ENCODE measurements at regions not wholly inside any gene's neighbourhood (a gene's known extent, or its start where the extent isn't known, plus 50 kb on each side); places are given as distances from the start of the nearest gene placed in this dataset.
"Not testable (repeated sequence)": the region's sequence is repeated elsewhere in the genome, so short reads cannot be mapped to it uniquely, and the experiment has no call there.

GRCh38 chr1:70751676-70752287 is 295.8 kb downstream of the PTGER3 start:
- DNase-seq (ENCODE audit: low spot score), result not testable (repeated sequence)

GRCh38 chr1:70754701-70755100 is 292.9 kb downstream of the PTGER3 start:
- no peak for DNase-seq (ENCODE audit: low spot score)

- DNase-seq (ENCODE audit: low spot score), result no peak
Observed at GRCh38 chr1:70760154-70760553, 287.5 kb downstream of the PTGER3 start.

- DNase-seq (ENCODE audit: low spot score), result no peak
Observed at GRCh38 chr1:70762386-70762785, 285.2 kb downstream of the PTGER3 start.

- DNase-seq (ENCODE audit: low spot score), result no peak
Observed at GRCh38 chr1:70764747-70765146, 282.9 kb downstream of the PTGER3 start.

- no peak for DNase-seq (ENCODE audit: low spot score)
Observed at GRCh38 chr1:70767377-70767776, 280.2 kb downstream of the PTGER3 start.

GRCh38 chr1:70768216-70768615 is 279.4 kb downstream of the PTGER3 start:
- no peak for DNase-seq (ENCODE audit: low spot score)

- no peak for DNase-seq (ENCODE audit: low spot score)
Observed at GRCh38 chr1:70778056-70778762, 269.4 kb downstream of the PTGER3 start.

GRCh38 chr1:70778934-70779333 is 268.7 kb downstream of the PTGER3 start:
- no peak for DNase-seq (ENCODE audit: low spot score)

GRCh38 chr1:70779571-70779970 is 268.0 kb downstream of the PTGER3 start:
- DNase-seq (ENCODE audit: low spot score), result no peak

- DNase-seq (ENCODE audit: low spot score), result no peak
Observed at GRCh38 chr1:70785287-70785686, 262.3 kb downstream of the PTGER3 start.

- DNase-seq (ENCODE audit: low spot score), result no peak
Observed at GRCh38 chr1:70790232-70790923, 257.2 kb downstream of the PTGER3 start.

- not testable (repeated sequence) for DNase-seq (ENCODE audit: low spot score)
Observed at GRCh38 chr1:70795064-70795463, 252.6 kb downstream of the PTGER3 start.

GRCh38 chr1:70796298-70796697 is 251.3 kb downstream of the PTGER3 start:
- DNase-seq (ENCODE audit: low spot score), result not testable (repeated sequence)

- DNase-seq (ENCODE audit: low spot score), result not testable (repeated sequence)
Observed at GRCh38 chr1:70802625-70803024, 245.0 kb downstream of the PTGER3 start.

GRCh38 chr1:70805641-70806040 is 242.0 kb downstream of the PTGER3 start:
- DNase-seq (ENCODE audit: low spot score), result no peak

- no peak for DNase-seq (ENCODE audit: low spot score)
Observed at GRCh38 chr1:70807088-70807664, 240.4 kb downstream of the PTGER3 start.

GRCh38 chr1:70809069-70809468 is 238.5 kb downstream of the PTGER3 start:
- no peak for DNase-seq (ENCODE audit: low spot score)

GRCh38 chr1:70811815-70812214 is 235.8 kb downstream of the PTGER3 start:
- DNase-seq (ENCODE audit: low spot score), result no peak

- no peak for DNase-seq (ENCODE audit: low spot score)
Observed at GRCh38 chr1:70812442-70813109, 235.0 kb downstream of the PTGER3 start.

- no peak for DNase-seq (ENCODE audit: low spot score)
Observed at GRCh38 chr1:70818401-70818800, 229.2 kb downstream of the PTGER3 start.

GRCh38 chr1:70819231-70819630 is 228.4 kb downstream of the PTGER3 start:
- no peak for DNase-seq (ENCODE audit: low spot score)
